Liver (tissue), 7 donors: ENCODE measurements at regions not wholly inside any gene's neighbourhood (a gene's known extent, or its start where the extent isn't known, plus 50 kb on each side); places are given as distances from the start of the nearest gene placed in this dataset.

Experiments
- DNase-seq: peaks from one replicate; pipeline ENCODE4 v3.0.0-alpha.2; 2017; ENCODE audit warnings: low spot score
- H3K27ac ChIP-seq, 2 donors: one replicate each; pipeline ENCODE4 v1.7.0; 2013; ENCODE audit warnings: inconsistent platforms in 2 of 2, low read length in 2 of 2, control low read depth in 1 of 2, low read depth in 1 of 2, mild to moderate bottlenecking in 1 of 2
- H3K27me3 ChIP-seq, 4 donors: one replicate each; pipeline versions ENCODE4 v1.6.1 to v1.7.0; 2013; ENCODE audit warnings: low read length in 3 of 4, inconsistent platforms in 1 of 4, mild to moderate bottlenecking in 1 of 4, moderate library complexity in 1 of 4; ENCODE audit not compliant: control insufficient read depth in 4 of 4, insufficient read depth in 4 of 4
- H3K36me3 ChIP-seq, 4 donors: one replicate each; pipeline versions ENCODE4 v1.6.1 to v1.7.0; 2013; ENCODE audit warnings: low read length in 3 of 4, mild to moderate bottlenecking in 3 of 4, low read depth in 1 of 4, moderate library complexity in 1 of 4; ENCODE audit not compliant: control insufficient read depth in 4 of 4, insufficient read depth in 3 of 4
- H3K4me1 ChIP-seq, 4 donors: one replicate each; pipeline versions ENCODE4 v1.6.1 to v1.7.0; 2013; ENCODE audit warnings: low read length in 3 of 4, mild to moderate bottlenecking in 3 of 4, moderate library complexity in 1 of 4; ENCODE audit not compliant: control insufficient read depth in 4 of 4, insufficient read depth in 4 of 4
- H3K4me3 ChIP-seq, 3 donors: one replicate each; pipeline versions ENCODE4 v1.6.1 to v1.7.0; 2013; ENCODE audit warnings: low read length in 3 of 3, control low read depth in 1 of 3, low read depth in 1 of 3, mild to moderate bottlenecking in 1 of 3
- H3K9ac ChIP-seq, 2 donors: one replicate each; pipeline ENCODE4 v1.7.0; 2013; ENCODE audit warnings: low read length in 2 of 2, mild to moderate bottlenecking in 2 of 2, moderate library complexity in 2 of 2, control low read depth in 1 of 2, low read depth in 1 of 2
- H3K9me3 ChIP-seq, 4 donors: one replicate each; pipeline versions ENCODE4 v1.6.1 to v1.7.0; 2013; ENCODE audit warnings: low read length in 3 of 4; ENCODE audit not compliant: control insufficient read depth in 4 of 4
- FOXA2 ChIP-seq: IDR thresholded peaks from 2 replicates; pipeline ENCODE4 v1.6.1; 2016; ENCODE audit warnings: antibody characterized with exemption
- GABPA ChIP-seq, 2 donors: IDR thresholded peaks in 1 of 2; conservative IDR thresholded peaks in 1 of 2; 2 replicates each; pipeline ENCODE4 v1.6.1; 2016; ENCODE audit warnings: antibody characterized with exemption in 2 of 2, mild to moderate bottlenecking in 1 of 2, moderate library complexity in 1 of 2
- HNF4A ChIP-seq, 2 donors: conservative IDR thresholded peaks; 2 replicates each; pipeline ENCODE4 v1.6.1; 2016; ENCODE audit warnings: antibody characterized with exemption in 2 of 2, mild to moderate bottlenecking in 2 of 2
- HNF4G ChIP-seq: IDR thresholded peaks from 2 replicates; pipeline ENCODE4 v1.6.1; 2016; ENCODE audit warnings: antibody characterized with exemption
- JUND ChIP-seq, 2 donors: IDR thresholded peaks; 2 replicates each; pipeline ENCODE4 v1.6.1; 2016; ENCODE audit warnings: antibody characterized with exemption in 2 of 2
- NR2F2 ChIP-seq: IDR thresholded peaks from 2 replicates; pipeline ENCODE4 v1.6.1; 2016; ENCODE audit warnings: antibody characterized with exemption
- RAD21 ChIP-seq, 2 donors: IDR thresholded peaks; 2 replicates each; pipeline ENCODE4 v1.6.1; 2016; ENCODE audit warnings: antibody characterized with exemption in 2 of 2, mild to moderate bottlenecking in 2 of 2
- REST ChIP-seq: IDR thresholded peaks from 2 replicates; pipeline ENCODE4 v1.6.1; 2016; ENCODE audit warnings: antibody characterized with exemption, mild to moderate bottlenecking
- SP1 ChIP-seq: IDR thresholded peaks from 2 replicates; pipeline ENCODE4 v1.6.1; 2018; ENCODE audit warnings: antibody characterized with exemption, mild to moderate bottlenecking
- TAF1 ChIP-seq: conservative IDR thresholded peaks from 2 replicates; pipeline ENCODE4 v1.6.1; 2016; ENCODE audit warnings: antibody characterized with exemption, mild to moderate bottlenecking
- YY1 ChIP-seq: IDR thresholded peaks from 2 replicates; pipeline ENCODE4 v1.6.1; 2016; ENCODE audit warnings: antibody characterized with exemption, mild to moderate bottlenecking
- ZBTB33 ChIP-seq: IDR thresholded peaks from 2 replicates; pipeline ENCODE4 v1.6.1; 2016; ENCODE audit warnings: antibody characterized with exemption
- WGBS: extraction: QIAGEN DNeasy Blood & Tissue Kit; methylation state at CpG from one replicate; pipeline ENCODE4 v1.1.7; 2013; 5-methylcytosine and 5-hydroxymethylcytosine counted together
- TF ChIP-seq, protein P1 (sequence below): IDR thresholded peaks from 2 replicates; pipeline ENCODE4 v1.6.1; 2016; ENCODE audit warnings: antibody characterized with exemption
- TF ChIP-seq, protein P2 (sequence below): IDR thresholded peaks from 2 replicates; pipeline ENCODE4 v1.6.1; 2016; ENCODE audit warnings: antibody characterized with exemption
- donor health status: healthy.
- donor health status: healthy.
- donor health status: healthy.
- donor health status: healthy.

GRCh38 chr1:213389061-213389581 is 338.1 kb downstream of the RPS6KC1 start:
- DNase-seq, result no peak
- no peaks in the 10 kb centered on the region for H3K36me3 ChIP-seq

GRCh38 chr1:213391445-213391844 is 340.4 kb downstream of the RPS6KC1 start:
- H3K9ac ChIP-seq, result no peak overlapping the region
- DNase-seq, result no peak
- H3K27ac ChIP-seq, result no peak overlapping the region
- no peak for TF ChIP-seq YY1
- no peak for TF ChIP-seq ZBTB33
- TF ChIP-seq, protein P1, sequence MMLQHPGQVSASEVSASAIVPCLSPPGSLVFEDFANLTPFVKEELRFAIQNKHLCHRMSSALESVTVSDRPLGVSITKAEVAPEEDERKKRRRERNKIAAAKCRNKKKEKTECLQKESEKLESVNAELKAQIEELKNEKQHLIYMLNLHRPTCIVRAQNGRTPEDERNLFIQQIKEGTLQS, result no peak
- TF ChIP-seq SP1, result no peak
- no peak for TF ChIP-seq REST
- no peak for TF ChIP-seq GABPA (IDR thresholded peaks at IDR 0.05 in 1 of 2, conservative IDR thresholded peaks at IDR 0.05 in 1 of 2)
- no peak for TF ChIP-seq HNF4G
- TF ChIP-seq TAF1, result no peak
- no peak for TF ChIP-seq NR2F2
- no peak for TF ChIP-seq FOXA2
- no peak for TF ChIP-seq JUND (IDR thresholded peaks at IDR 0.05)
- no peak for TF ChIP-seq HNF4A (conservative IDR thresholded peaks at IDR 0.05)
- TF ChIP-seq RAD21 (IDR thresholded peaks at IDR 0.05), result no peak
- TF ChIP-seq, protein P2, sequence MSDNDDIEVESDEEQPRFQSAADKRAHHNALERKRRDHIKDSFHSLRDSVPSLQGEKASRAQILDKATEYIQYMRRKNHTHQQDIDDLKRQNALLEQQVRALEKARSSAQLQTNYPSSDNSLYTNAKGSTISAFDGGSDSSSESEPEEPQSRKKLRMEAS, result no peak
- H3K9me3 ChIP-seq, result no peaks in the 10 kb centered on the region
- H3K4me3 ChIP-seq, result no peak overlapping the region
- no peaks in the 10 kb centered on the region for H3K4me1 ChIP-seq
- H3K27me3 ChIP-seq, result no peaks in the 10 kb centered on the region
- H3K36me3 ChIP-seq, result no peaks in the 10 kb centered on the region

More at GRCh38 chr1:213389061-213389581, 338.1 kb downstream of the RPS6KC1 start:
- TF ChIP-seq SP1, result no peak
- no peak for TF ChIP-seq GABPA (IDR thresholded peaks at IDR 0.05 in 1 of 2, conservative IDR thresholded peaks at IDR 0.05 in 1 of 2)
- TF ChIP-seq, protein P1, result no peak
- no peak for TF ChIP-seq HNF4A (conservative IDR thresholded peaks at IDR 0.05)
- TF ChIP-seq REST, result no peak
- no peaks in the 10 kb centered on the region for H3K4me1 ChIP-seq
- H3K27ac ChIP-seq, result no peak overlapping the region
- H3K9ac ChIP-seq, result no peak overlapping the region
- H3K27me3 ChIP-seq, result no peaks in the 10 kb centered on the region
- no peaks in the 10 kb centered on the region for H3K9me3 ChIP-seq
- 98% methylated on average over 20 of the region's 20 CpGs for WGBS
- no peak overlapping the region for H3K4me3 ChIP-seq
